ENCODE measurements at regions not wholly inside any gene's neighbourhood (a gene's known extent, or its start where the extent isn't known, plus 50 kb on each side); places are given as distances from the start of the nearest gene placed in this dataset.

GRCh38 chr3:82067420-82067819 is 306.0 kb upstream of the GBE1 start:
- Mint-ChIP-seq H3K4me1 (no peaks in the 10 kb centered on the region), H3K9me3 (no peaks in the 10 kb centered on the region), H3K4me3 (no peak overlapping the region), H3K27ac (no peak overlapping the region), H3K27me3 (no peaks in the 10 kb centered on the region), H3K36me3 (ENCODE audit: low read depth) (no peaks in the 10 kb centered on the region)
- ATAC-seq (no peak), DNase-seq (no peak)

DNA sequence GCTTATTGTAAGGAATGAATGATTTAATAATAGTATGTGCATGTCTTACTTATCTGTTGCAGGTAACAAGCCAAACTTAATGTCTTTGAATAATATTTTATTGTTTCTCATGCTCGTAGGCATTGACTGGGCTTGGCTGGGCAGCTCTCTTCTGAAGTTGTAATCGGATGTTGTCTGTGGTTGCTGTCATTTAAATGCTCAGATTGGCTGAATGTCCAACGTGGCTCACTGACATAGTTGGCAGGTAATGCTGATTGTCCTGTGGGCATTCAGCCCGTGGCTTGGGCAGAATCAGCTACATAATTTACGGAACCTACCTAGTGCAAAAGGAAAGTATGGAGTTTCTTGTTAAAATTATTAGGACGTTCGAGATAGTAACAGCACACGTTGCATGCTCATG is 297.4 kb upstream of the GBE1 start:
- no peak overlapping the region for H3K27ac Mint-ChIP-seq
- DNase-seq (no peak), ATAC-seq (no peak)
- no peaks in the 10 kb centered on the region for H3K27me3 Mint-ChIP-seq
- H3K9me3 Mint-ChIP-seq: no peaks in the 10 kb centered on the region
- no peak overlapping the region for H3K4me3 Mint-ChIP-seq
- no peaks in the 10 kb centered on the region for H3K4me1 Mint-ChIP-seq
- H3K36me3 Mint-ChIP-seq (ENCODE audit: low read depth): no peaks in the 10 kb centered on the region

DNA sequence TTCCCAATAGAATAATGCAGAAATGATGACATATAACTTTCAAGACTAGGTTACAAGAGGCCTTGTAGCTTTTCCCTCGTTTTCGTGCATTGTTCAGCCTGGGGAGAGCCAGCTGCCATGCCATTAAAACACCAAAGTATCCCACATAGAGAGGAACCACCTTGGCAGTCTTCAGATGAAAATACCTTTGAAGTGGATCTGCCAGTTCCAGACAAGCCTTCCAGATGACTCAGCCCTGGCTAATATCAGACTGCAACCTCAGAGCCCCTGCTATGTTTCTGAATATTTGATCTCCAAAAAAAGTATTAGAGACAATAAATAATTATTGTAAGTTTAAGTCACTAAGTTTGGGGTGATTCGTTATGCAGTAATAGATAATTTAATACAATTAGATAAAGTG is 294.3 kb upstream of the GBE1 start:
- Mint-ChIP-seq H3K9me3 (no peaks in the 10 kb centered on the region), H3K4me3 (no peak overlapping the region), H3K4me1 (no peaks in the 10 kb centered on the region), H3K36me3 (ENCODE audit: low read depth) (no peaks in the 10 kb centered on the region), H3K27ac (no peak overlapping the region), H3K27me3 (no peaks in the 10 kb centered on the region)
- no peak for ATAC-seq
- no peak for DNase-seq

- ATAC-seq (no peak), DNase-seq (no peak)
- Mint-ChIP-seq H3K9me3 (no peaks in the 10 kb centered on the region), H3K4me1 (no peaks in the 10 kb centered on the region), H3K36me3 (ENCODE audit: low read depth) (no peaks in the 10 kb centered on the region), H3K27ac (no peak overlapping the region), H3K27me3 (no peaks in the 10 kb centered on the region), H3K4me3 (no peak overlapping the region)
Measured at GRCh38 chr3:82054849-82055248, 293.4 kb upstream of the GBE1 start.

DNA sequence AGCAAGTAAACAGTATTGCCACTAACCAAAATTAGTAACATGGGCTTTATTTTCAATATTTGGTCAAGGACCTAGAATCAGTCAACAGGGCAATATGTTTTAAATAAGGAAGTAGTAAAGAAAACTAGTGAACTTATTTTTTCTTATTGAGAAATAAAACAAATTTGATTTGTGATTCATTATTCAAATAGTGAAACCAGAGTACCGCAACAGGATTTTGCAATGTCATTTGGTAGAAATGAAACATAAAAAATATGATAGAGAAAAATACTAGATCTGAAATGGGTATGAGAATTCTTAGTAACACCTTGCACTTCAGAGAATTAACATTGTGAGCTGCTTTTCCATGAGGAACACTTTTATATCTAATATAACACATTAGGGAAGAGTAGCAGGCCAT is 291.8 kb upstream of the GBE1 start:
- Mint-ChIP-seq H3K4me1 (no peaks in the 10 kb centered on the region), H3K4me3 (no peak overlapping the region), H3K27me3 (no peaks in the 10 kb centered on the region), H3K36me3 (ENCODE audit: low read depth) (no peaks in the 10 kb centered on the region), H3K9me3 (no peaks in the 10 kb centered on the region), H3K27ac (no peak overlapping the region)
- DNase-seq (no peak), ATAC-seq (no peak)

DNA sequence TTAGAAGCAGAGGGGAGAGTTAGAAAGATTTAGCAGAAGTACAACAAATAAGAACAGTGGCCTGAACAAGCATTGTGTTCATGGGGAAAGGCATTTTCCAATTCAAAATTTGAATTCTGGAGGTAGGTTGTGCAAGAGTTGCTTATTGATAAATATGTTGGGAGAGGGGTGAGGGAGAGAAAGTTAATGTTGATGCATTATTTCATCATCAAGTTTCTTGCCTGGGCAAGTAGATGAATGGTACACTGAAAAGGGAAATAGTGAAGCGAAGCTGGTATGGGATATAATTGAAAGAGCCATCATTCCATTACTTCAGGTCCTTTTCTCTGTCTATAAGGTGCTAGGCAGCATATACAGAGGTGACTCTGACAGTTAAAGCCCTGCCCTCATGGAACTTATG is 288.9 kb upstream of the GBE1 start:
- Mint-ChIP-seq H3K9me3 (no peaks in the 10 kb centered on the region), H3K36me3 (ENCODE audit: low read depth) (no peaks in the 10 kb centered on the region), H3K4me1 (no peaks in the 10 kb centered on the region), H3K4me3 (no peak overlapping the region), H3K27ac (no peak overlapping the region), H3K27me3 (no peaks in the 10 kb centered on the region)
- DNase-seq (no peak), ATAC-seq (no peak)

- H3K36me3 Mint-ChIP-seq (ENCODE audit: low read depth): no peaks in the 10 kb centered on the region
- no peaks in the 10 kb centered on the region for H3K9me3 Mint-ChIP-seq
- H3K27me3 Mint-ChIP-seq: no peaks in the 10 kb centered on the region
- H3K4me3 Mint-ChIP-seq: no peak overlapping the region
- H3K4me1 Mint-ChIP-seq: no peaks in the 10 kb centered on the region
- H3K27ac Mint-ChIP-seq: no peak overlapping the region
- ATAC-seq (no peak), DNase-seq (no peak)
Measured at GRCh38 chr3:82048711-82049110, 287.3 kb upstream of the GBE1 start.

DNA sequence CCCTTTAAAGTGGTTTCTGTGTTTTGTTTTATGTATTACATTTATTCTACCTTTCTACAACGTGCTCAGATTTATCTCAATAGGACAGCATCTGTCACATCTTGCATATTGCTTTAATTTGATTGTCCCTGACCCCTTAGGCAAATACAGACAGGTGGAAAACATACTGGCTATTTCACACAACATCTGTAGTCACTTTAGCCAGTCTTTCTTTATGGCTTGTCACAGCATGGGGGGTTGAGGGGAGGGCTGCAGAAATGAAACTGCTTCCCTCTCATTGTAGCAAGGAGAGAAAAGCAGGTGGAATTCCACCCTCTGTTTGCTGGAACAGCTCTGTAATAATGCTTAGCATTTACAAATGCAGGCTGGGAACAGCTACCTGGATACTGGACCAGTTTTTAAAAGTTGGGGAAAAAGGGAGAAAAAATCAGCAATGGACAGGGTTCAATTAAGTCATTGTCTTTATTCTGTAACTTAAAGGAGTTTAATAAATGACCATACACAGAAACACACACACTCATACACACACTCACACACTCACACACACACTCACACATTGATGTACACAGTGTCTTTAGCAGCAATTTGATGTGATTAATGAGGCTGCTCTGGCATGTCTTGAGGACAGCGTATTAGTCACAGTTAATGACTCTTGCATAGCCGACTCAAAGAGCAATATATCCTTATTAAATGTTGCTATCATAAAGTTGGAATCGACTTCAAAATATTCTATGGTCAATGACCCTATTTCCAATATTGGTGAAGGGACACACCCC is 283.7 kb upstream of the GBE1 start:
- no peak overlapping the region for H3K27ac Mint-ChIP-seq
- H3K36me3 Mint-ChIP-seq (ENCODE audit: low read depth): no peaks in the 10 kb centered on the region

DNA sequence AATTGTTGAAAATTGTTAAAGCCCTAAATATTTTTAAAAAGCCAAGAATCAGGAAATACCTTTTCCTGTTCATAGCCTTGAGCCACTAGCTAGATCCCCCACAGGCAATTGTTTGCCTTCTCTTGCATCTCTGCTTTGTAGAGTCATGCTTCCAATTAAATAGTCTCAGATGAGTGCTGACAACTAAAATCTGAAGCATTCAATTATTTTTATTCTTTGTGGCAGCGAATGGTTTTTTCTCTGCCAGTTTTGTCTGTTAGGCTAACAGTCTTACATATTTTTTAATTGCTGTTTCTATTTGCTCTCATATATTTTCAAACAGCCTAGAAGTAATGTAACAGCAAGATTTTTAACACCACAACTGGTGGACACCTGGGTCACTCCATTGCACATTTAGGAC is 277.1 kb upstream of the GBE1 start:
- no peak for ATAC-seq
- no peak for DNase-seq
- Mint-ChIP-seq H3K4me3 (no peak overlapping the region), H3K36me3 (ENCODE audit: low read depth) (no peaks in the 10 kb centered on the region), H3K9me3 (peaks cover 13% of the 10 kb centered on the region), H3K4me1 (no peaks in the 10 kb centered on the region), H3K27me3 (no peaks in the 10 kb centered on the region), H3K27ac (no peak overlapping the region)

More for the DNA sequence above, 283.7 kb upstream of the GBE1 start:
- no peaks in the 10 kb centered on the region for H3K4me1 Mint-ChIP-seq
- DNase-seq: no peak
- peaks cover 5% of the 10 kb centered on the region for H3K9me3 Mint-ChIP-seq
- H3K27me3 Mint-ChIP-seq: no peaks in the 10 kb centered on the region
- no peak overlapping the region for H3K4me3 Mint-ChIP-seq
- no peak for ATAC-seq

DNA sequence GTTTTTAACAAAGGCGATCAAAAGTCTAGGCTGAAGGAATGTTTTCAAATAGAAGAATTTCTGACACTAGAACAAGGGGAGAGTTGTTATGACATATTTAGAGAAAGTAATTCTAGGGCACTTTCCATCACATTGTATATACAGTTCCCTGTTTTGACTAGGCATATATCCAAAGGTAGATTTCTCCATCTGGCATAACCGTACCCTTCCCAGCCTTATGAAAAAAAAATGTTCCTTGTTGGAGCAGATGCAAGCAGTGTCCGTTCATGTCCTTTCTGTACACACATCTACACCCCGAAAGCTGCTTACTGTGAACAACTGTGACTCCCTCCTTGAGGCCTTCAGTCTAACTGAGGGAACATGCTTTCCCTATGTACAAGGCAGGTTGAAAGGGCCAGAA is 271.7 kb upstream of the GBE1 start:
- Mint-ChIP-seq H3K4me3 (no peak overlapping the region), H3K4me1 (no peaks in the 10 kb centered on the region), H3K27me3 (no peaks in the 10 kb centered on the region), H3K36me3 (ENCODE audit: low read depth) (no peaks in the 10 kb centered on the region), H3K9me3 (no peaks in the 10 kb centered on the region), H3K27ac (no peak overlapping the region)
- no peak for ATAC-seq
- DNase-seq: no peak

GRCh38 chr3:82031596-82031995 is 270.2 kb upstream of the GBE1 start:
- Mint-ChIP-seq H3K27ac (no peak overlapping the region), H3K36me3 (ENCODE audit: low read depth) (no peaks in the 10 kb centered on the region), H3K4me1 (no peaks in the 10 kb centered on the region), H3K27me3 (no peaks in the 10 kb centered on the region), H3K9me3 (no peaks in the 10 kb centered on the region), H3K4me3 (no peak overlapping the region)
- DNase-seq (no peak), ATAC-seq (no peak)

GRCh38 chr3:82030916-82031315 is 269.5 kb upstream of the GBE1 start:
- ATAC-seq: no peak
- Mint-ChIP-seq H3K4me3 (no peak overlapping the region), H3K4me1 (no peaks in the 10 kb centered on the region), H3K27me3 (no peaks in the 10 kb centered on the region), H3K36me3 (ENCODE audit: low read depth) (no peaks in the 10 kb centered on the region), H3K27ac (no peak overlapping the region), H3K9me3 (no peaks in the 10 kb centered on the region)
- DNase-seq: no peak

GRCh38 chr3:82022836-82023235 is 261.4 kb upstream of the GBE1 start:
- Mint-ChIP-seq H3K4me3 (no peak overlapping the region), H3K36me3 (ENCODE audit: low read depth) (no peaks in the 10 kb centered on the region), H3K27me3 (no peaks in the 10 kb centered on the region), H3K4me1 (no peaks in the 10 kb centered on the region), H3K27ac (no peak overlapping the region), H3K9me3 (no peaks in the 10 kb centered on the region)
- no peak for ATAC-seq
- DNase-seq: no peak

- no peak for DNase-seq
- H3K27me3 Mint-ChIP-seq: no peaks in the 10 kb centered on the region
- no peak overlapping the region for H3K27ac Mint-ChIP-seq
- no peaks in the 10 kb centered on the region for H3K36me3 Mint-ChIP-seq (ENCODE audit: low read depth)
- ATAC-seq: no peak
- no peaks in the 10 kb centered on the region for H3K4me1 Mint-ChIP-seq
- H3K9me3 Mint-ChIP-seq: no peaks in the 10 kb centered on the region
- H3K4me3 Mint-ChIP-seq: no peak overlapping the region
Measured at GRCh38 chr3:82020282-82020681, 258.8 kb upstream of the GBE1 start.

- Mint-ChIP-seq H3K36me3 (ENCODE audit: low read depth) (no peaks in the 10 kb centered on the region), H3K27ac (no peak overlapping the region), H3K4me1 (no peaks in the 10 kb centered on the region), H3K27me3 (no peaks in the 10 kb centered on the region), H3K9me3 (no peaks in the 10 kb centered on the region), H3K4me3 (no peak overlapping the region)
- no peak for DNase-seq
- no peak for ATAC-seq
Measured at GRCh38 chr3:82015241-82015640, 253.8 kb upstream of the GBE1 start.

GRCh38 chr3:82012775-82013174 is 251.3 kb upstream of the GBE1 start:
- Mint-ChIP-seq H3K4me1 (no peaks in the 10 kb centered on the region), H3K9me3 (no peaks in the 10 kb centered on the region), H3K36me3 (ENCODE audit: low read depth) (no peaks in the 10 kb centered on the region), H3K4me3 (no peak overlapping the region), H3K27ac (no peak overlapping the region), H3K27me3 (no peaks in the 10 kb centered on the region)
- no peak for ATAC-seq
- DNase-seq: no peak
